Progenitor cell of endocrine pancreas (in vitro differentiated cells): ENCODE measurements at regions not wholly inside any gene's neighbourhood (a gene's known extent, or its start where the extent isn't known, plus 50 kb on each side); places are given as distances from the start of the nearest gene placed in this dataset.

Experiments used
- DNase-seq: peaks from one replicate; pipeline ENCODE4 v3.0.0; 2021; ENCODE audit warnings: low spot score; ENCODE audit not compliant: unreplicated experiment
- H3K27ac Mint-ChIP-seq: 2 replicates; pipeline ENCODE4 v1.8.0; 2021; ENCODE audit warnings: mild to moderate bottlenecking, moderate library complexity, mixed read lengths
- H3K27me3 Mint-ChIP-seq: 2 replicates; pipeline ENCODE4 v1.8.0; 2021; ENCODE audit warnings: mixed read lengths
- H3K36me3 Mint-ChIP-seq: 2 replicates; pipeline ENCODE4 v1.8.0; 2022; ENCODE audit warnings: mixed read lengths; ENCODE audit not compliant: insufficient read depth
- H3K4me1 Mint-ChIP-seq: 2 replicates; pipeline ENCODE4 v1.8.0; 2021; ENCODE audit warnings: low read depth, mixed read lengths
- H3K4me3 Mint-ChIP-seq: 2 replicates; pipeline ENCODE4 v1.8.0; 2021; ENCODE audit warnings: low read depth, mild to moderate bottlenecking, moderate library complexity, mixed read lengths
- H3K9me3 Mint-ChIP-seq: 2 replicates; pipeline ENCODE4 v1.8.0; 2021; ENCODE audit warnings: low read depth, mixed read lengths
- TF ChIP-seq, protein P1 (sequence below): fragments of 200-600 bp; sonication (generic); IDR thresholded peaks from one replicate; pipeline ENCODE4 v1.5.0; 2021; ENCODE audit warnings: antibody characterized with exemption, mild to moderate bottlenecking; ENCODE audit not compliant: unreplicated experiment

DNA sequence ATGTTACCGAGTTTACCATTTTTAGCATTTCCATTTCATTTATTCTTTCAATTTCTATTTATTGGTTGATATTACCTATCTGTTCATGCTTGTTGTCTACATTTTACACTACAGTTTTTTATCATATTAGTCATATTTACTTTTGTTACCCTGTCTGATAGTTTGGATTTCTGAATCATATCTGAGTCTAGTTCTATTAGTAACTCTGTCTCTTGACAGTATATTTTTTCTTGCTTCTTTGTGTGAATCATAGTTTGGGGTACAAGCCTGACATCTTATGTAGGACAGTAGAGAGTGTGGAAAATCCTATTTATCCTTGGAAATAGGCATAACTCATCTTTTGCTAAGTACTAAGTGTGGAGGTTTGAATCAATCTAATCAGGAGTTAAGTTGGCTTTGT lies 263.9 kb upstream of the SESN3 start:
- Mint-ChIP-seq H3K27ac (no peak overlapping the region), H3K4me1 (peaks cover 6% of the 10 kb centered on the region), H3K9me3 (peaks cover 15% of the 10 kb centered on the region), H3K4me3 (no peak overlapping the region), H3K27me3 (no peaks in the 10 kb centered on the region), H3K36me3 (peaks cover 3% of the 10 kb centered on the region)
- TF ChIP-seq, protein P1, sequence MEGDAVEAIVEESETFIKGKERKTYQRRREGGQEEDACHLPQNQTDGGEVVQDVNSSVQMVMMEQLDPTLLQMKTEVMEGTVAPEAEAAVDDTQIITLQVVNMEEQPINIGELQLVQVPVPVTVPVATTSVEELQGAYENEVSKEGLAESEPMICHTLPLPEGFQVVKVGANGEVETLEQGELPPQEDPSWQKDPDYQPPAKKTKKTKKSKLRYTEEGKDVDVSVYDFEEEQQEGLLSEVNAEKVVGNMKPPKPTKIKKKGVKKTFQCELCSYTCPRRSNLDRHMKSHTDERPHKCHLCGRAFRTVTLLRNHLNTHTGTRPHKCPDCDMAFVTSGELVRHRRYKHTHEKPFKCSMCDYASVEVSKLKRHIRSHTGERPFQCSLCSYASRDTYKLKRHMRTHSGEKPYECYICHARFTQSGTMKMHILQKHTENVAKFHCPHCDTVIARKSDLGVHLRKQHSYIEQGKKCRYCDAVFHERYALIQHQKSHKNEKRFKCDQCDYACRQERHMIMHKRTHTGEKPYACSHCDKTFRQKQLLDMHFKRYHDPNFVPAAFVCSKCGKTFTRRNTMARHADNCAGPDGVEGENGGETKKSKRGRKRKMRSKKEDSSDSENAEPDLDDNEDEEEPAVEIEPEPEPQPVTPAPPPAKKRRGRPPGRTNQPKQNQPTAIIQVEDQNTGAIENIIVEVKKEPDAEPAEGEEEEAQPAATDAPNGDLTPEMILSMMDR = no peak
- no peak for DNase-seq

DNA sequence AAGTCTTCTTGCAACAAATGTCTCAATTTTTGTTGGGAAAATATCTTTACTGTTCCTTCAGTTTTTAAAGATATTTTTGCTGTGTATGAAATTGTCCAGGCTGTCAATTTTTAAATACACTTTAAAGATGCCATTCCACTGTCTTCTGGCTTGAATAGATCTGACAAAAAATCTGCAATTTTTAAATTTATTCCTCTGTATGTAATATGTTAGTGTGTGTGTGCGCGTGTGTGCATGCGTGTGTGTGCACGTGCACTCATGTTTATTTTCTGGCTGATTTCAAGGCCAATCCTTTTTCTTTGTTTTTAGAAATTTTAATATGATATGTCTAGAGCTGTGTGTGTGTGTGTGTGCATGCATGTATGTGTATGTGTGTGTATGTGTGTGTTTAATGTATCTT lies 263.2 kb upstream of the SESN3 start:
- TF ChIP-seq, protein P1 = no peak
- Mint-ChIP-seq H3K4me3 (no peak overlapping the region), H3K27ac (no peak overlapping the region), H3K36me3 (peaks cover 3% of the 10 kb centered on the region), H3K27me3 (peaks cover under 1% of the 10 kb centered on the region), H3K9me3 (peaks cover 15% of the 10 kb centered on the region), H3K4me1 (peaks cover 3% of the 10 kb centered on the region)
- DNase-seq = no peak

DNA sequence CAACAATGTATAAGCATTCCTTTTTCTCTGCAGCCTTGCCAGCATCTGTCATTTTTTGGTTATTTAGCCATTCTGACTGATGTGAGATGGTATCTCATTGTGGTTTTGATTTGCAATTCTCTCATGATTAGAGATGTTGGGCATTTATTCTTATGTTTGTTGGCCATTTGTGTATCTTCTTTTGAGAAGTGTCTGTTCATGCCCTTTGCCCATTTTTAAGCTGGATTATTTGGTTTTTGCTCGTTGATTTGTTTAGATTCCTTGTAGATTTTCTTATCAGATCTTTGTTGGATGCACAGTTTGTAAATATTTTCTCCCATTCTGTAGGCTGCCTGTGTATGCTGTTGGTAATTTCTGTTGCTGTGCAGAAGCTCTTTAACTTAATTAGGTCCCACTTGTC lies 259.6 kb upstream of the SESN3 start:
- Mint-ChIP-seq H3K36me3 (peaks cover 4% of the 10 kb centered on the region), H3K27me3 (peaks cover 12% of the 10 kb centered on the region), H3K4me3 (no peak overlapping the region), H3K9me3 (peaks cover 15% of the 10 kb centered on the region), H3K4me1 (peaks cover 25% of the 10 kb centered on the region), H3K27ac (no peak overlapping the region)
- DNase-seq = no peak
- TF ChIP-seq, protein P1 = no peak

DNA sequence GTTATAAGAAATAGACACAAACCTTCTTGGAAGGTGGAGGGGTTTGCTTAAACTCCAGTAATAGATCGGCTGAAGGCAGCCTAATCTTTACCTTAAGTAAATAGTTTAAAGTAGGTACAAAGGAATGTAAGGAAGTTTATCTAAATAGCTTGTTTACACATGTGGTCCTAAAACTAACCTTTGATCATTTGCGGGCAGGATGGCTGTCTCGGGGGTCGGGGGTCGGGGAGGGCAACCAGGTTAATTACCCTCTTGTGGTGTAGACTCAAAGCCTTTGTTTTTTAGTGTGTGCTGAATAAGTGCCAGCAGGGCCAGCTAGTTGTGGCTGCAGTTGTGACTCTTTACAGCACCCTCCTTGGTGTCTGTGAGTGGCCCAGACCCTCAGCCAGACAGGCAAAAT lies 256.9 kb upstream of the SESN3 start:
- Mint-ChIP-seq H3K27ac (peak overlapping the region; percentile 82), H3K9me3 (peaks cover 12% of the 10 kb centered on the region), H3K36me3 (peaks cover 4% of the 10 kb centered on the region), H3K4me1 (peaks cover 25% of the 10 kb centered on the region), H3K27me3 (peaks cover 25% of the 10 kb centered on the region), H3K4me3 (no peak overlapping the region)
- no peak for DNase-seq
- TF ChIP-seq, protein P1 = no peak

DNA sequence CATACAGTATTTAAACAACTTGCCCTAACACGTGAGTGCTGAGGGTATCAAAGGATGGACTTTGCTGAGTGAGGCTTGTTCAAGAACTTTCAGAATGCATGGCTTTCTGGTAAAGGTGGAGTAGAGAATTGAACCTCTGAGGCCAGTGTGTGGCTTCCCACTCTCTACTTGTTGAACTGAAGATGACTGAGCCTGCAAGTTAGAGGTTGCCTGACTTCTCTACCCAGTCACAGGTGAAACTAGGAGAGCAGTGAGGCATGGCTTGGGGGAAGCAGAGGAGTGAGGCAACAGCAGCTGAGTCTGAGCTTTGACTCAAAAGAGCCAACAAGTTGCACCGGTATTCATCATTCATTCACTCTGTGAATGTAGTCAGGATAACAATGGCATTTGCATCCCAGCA lies 256.4 kb upstream of the SESN3 start:
- H3K9me3 Mint-ChIP-seq = peaks cover 12% of the 10 kb centered on the region
- H3K27ac Mint-ChIP-seq = peak overlapping the region; percentile 82
- peaks cover 25% of the 10 kb centered on the region for H3K27me3 Mint-ChIP-seq
- H3K36me3 Mint-ChIP-seq = peaks cover 4% of the 10 kb centered on the region
- peaks cover 25% of the 10 kb centered on the region for H3K4me1 Mint-ChIP-seq
- TF ChIP-seq, protein P1 = no peak
- no peak overlapping the region for H3K4me3 Mint-ChIP-seq
- DNase-seq = no peak
